ENCODE measurements at regions not wholly inside any gene's neighbourhood (a gene's known extent, or its start where the extent isn't known, plus 50 kb on each side); places are given as distances from the start of the nearest gene placed in this dataset.

DNA sequence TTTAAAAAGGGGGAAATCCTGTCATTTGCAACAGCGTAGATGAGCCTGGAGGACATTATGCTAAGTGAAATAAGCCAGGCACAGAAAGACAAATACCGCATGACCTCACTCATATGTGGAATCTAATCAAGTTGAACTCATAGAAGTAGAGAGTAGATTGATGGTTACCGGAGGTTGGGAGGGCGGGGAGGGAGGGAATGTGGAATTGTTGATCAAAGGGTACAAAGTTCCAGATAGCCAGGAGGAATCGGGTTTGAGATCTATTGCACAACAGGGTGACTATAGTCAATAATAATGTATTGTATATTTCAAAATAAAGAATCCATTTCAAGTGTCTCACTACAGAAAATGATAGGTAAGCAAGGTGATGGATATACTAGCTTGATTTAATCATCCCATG is 393.2 kb downstream of the BCOR start:
- H3K27ac Mint-ChIP-seq: no peak overlapping the region
- Histone ChIP-seq H3K36me3 (ENCODE audit: control insufficient read depth, insufficient read depth, low read length) (no peaks in the 10 kb centered on the region), H3K4me3 (ENCODE audit: low read length) (no peak overlapping the region), H3K9me3 (ENCODE audit: control insufficient read depth, insufficient read depth, low read length) (no peaks in the 10 kb centered on the region), H3K27ac (ENCODE audit: low read length) (no peak overlapping the region), H3K27me3 (ENCODE audit: control insufficient read depth, insufficient read depth, low read length) (no peaks in the 10 kb centered on the region), H3K4me1 (ENCODE audit: control insufficient read depth, insufficient read depth, low read length) (no peaks in the 10 kb centered on the region)
- no peak for ATAC-seq
- 98% methylated on average over 4 of the region's 5 CpGs for WGBS (ENCODE audit: insufficient coverage)
- H3K36me3 Mint-ChIP-seq: no peaks in the 10 kb centered on the region
- H3K9me3 Mint-ChIP-seq: no peaks in the 10 kb centered on the region
- no peak for DNase-seq
- intact Hi-C loops (cut with micrococcal nuclease): no loop called here
- TF ChIP-seq, protein P1, sequence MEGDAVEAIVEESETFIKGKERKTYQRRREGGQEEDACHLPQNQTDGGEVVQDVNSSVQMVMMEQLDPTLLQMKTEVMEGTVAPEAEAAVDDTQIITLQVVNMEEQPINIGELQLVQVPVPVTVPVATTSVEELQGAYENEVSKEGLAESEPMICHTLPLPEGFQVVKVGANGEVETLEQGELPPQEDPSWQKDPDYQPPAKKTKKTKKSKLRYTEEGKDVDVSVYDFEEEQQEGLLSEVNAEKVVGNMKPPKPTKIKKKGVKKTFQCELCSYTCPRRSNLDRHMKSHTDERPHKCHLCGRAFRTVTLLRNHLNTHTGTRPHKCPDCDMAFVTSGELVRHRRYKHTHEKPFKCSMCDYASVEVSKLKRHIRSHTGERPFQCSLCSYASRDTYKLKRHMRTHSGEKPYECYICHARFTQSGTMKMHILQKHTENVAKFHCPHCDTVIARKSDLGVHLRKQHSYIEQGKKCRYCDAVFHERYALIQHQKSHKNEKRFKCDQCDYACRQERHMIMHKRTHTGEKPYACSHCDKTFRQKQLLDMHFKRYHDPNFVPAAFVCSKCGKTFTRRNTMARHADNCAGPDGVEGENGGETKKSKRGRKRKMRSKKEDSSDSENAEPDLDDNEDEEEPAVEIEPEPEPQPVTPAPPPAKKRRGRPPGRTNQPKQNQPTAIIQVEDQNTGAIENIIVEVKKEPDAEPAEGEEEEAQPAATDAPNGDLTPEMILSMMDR (IDR thresholded peaks at IDR 0.05): no peak
- peaks cover 4 to 26% of the 10 kb centered on the region in 2 donors for H3K27me3 Mint-ChIP-seq (ENCODE audit: low read depth in 2 of 2)
- no peaks in the 10 kb centered on the region for H3K4me1 Mint-ChIP-seq
- H3K4me3 Mint-ChIP-seq: no peak overlapping the region

DNA sequence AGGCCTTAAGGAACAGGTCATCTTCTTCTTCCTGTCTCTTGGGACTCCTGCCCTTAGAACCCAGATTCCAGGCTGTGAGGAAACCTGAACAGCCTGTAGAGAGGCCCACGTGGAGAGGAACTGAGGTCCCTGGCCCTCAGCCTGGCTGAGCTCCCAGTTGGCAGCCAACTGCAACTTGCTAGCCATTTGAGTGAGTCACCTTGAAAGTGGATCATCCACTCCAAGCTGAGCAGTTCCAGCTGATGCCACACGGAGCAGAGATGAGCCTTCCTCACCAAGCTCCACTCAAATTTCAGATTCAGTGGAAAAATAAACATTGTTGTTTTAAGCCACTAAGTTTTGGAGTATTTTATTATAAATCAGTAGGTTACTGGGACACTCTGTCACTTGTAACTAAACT is 392.5 kb downstream of the BCOR start:
- no peak for DNase-seq
- no peak overlapping the region for H3K27ac ChIP-seq (ENCODE audit: low read length)
- Mint-ChIP-seq H3K27ac (no peak overlapping the region), H3K36me3 (no peaks in the 10 kb centered on the region), H3K27me3 (ENCODE audit: low read depth in 2 of 2) (peaks cover 4 to 31% of the 10 kb centered on the region in 2 donors), H3K4me1 (no peaks in the 10 kb centered on the region), H3K4me3 (no peak overlapping the region), H3K9me3 (no peaks in the 10 kb centered on the region)
- H3K36me3 ChIP-seq (ENCODE audit: control insufficient read depth, insufficient read depth, low read length): no peaks in the 10 kb centered on the region
- intact Hi-C loops (cut with micrococcal nuclease): no loop called here
- TF ChIP-seq, protein P1 (IDR thresholded peaks at IDR 0.05): no peak
- H3K4me3 ChIP-seq (ENCODE audit: low read length): no peak overlapping the region
- H3K27me3 ChIP-seq (ENCODE audit: control insufficient read depth, insufficient read depth, low read length): no peaks in the 10 kb centered on the region
- ATAC-seq: no peak
- H3K4me1 ChIP-seq (ENCODE audit: control insufficient read depth, insufficient read depth, low read length): no peaks in the 10 kb centered on the region
- 46% methylated on average over 1 of the region's 2 CpGs for WGBS (ENCODE audit: insufficient coverage)
- H3K9me3 ChIP-seq (ENCODE audit: control insufficient read depth, insufficient read depth, low read length): no peaks in the 10 kb centered on the region

DNA sequence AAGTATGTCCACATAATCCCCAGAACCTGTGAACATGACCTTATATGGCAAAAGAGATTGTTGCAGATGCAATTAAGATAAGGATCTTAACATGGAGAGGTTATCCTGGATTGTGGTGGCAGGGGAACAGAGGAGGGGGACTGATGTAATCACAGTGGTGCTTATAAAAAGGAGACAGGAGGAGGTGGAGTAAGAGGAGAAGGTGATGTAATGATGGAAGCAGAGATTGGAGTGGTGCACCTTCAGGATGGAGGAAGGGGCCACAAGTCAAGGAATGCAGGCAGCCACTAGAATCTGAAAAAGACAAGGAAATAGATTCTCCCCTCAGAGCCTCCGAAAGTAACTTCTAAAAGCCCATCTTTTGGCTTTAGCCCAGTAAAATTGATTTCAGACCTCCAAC is 388.4 kb downstream of the BCOR start:
- TF ChIP-seq, protein P1 (IDR thresholded peaks at IDR 0.05): no peak
- Histone ChIP-seq H3K4me3 (ENCODE audit: low read length) (no peak overlapping the region), H3K27me3 (ENCODE audit: control insufficient read depth, insufficient read depth, low read length) (no peaks in the 10 kb centered on the region), H3K4me1 (ENCODE audit: control insufficient read depth, insufficient read depth, low read length) (no peaks in the 10 kb centered on the region), H3K27ac (ENCODE audit: low read length) (no peak overlapping the region), H3K36me3 (ENCODE audit: control insufficient read depth, insufficient read depth, low read length) (no peaks in the 10 kb centered on the region), H3K9me3 (ENCODE audit: control insufficient read depth, insufficient read depth, low read length) (no peaks in the 10 kb centered on the region)
- Mint-ChIP-seq H3K27me3 (ENCODE audit: low read depth in 2 of 2) (peaks cover 6 to 26% of the 10 kb centered on the region in 2 donors), H3K9me3 (no peaks in the 10 kb centered on the region), H3K36me3 (no peaks in the 10 kb centered on the region), H3K4me1 (no peaks in the 10 kb centered on the region), H3K4me3 (no peak overlapping the region), H3K27ac (no peak overlapping the region)
- DNase-seq: no peak
- no peak for ATAC-seq
- no CpG with 5 or more reads among the region's 1 CpG for WGBS (ENCODE audit: insufficient coverage)
- intact Hi-C loops (cut with micrococcal nuclease): no loop called here

- Mint-ChIP-seq H3K36me3 (no peaks in the 10 kb centered on the region), H3K9me3 (no peaks in the 10 kb centered on the region), H3K4me3 (no peak overlapping the region), H3K4me1 (no peaks in the 10 kb centered on the region), H3K27ac (no peak overlapping the region), H3K27me3 (ENCODE audit: low read depth in 2 of 2) (peaks cover 6 to 26% of the 10 kb centered on the region in 2 donors)
- ATAC-seq (no peak), DNase-seq (no peak)
- intact Hi-C loops (cut with micrococcal nuclease): no loop called here
- no peaks in the 10 kb centered on the region for H3K4me1 ChIP-seq (ENCODE audit: control insufficient read depth, insufficient read depth, low read length)
- no peak overlapping the region for H3K4me3 ChIP-seq (ENCODE audit: low read length)
- no CpG with 5 or more reads among the region's 2 CpGs for WGBS (ENCODE audit: insufficient coverage)
- TF ChIP-seq, protein P1 (IDR thresholded peaks at IDR 0.05): no peak
- H3K9me3 ChIP-seq (ENCODE audit: control insufficient read depth, insufficient read depth, low read length): no peaks in the 10 kb centered on the region
- H3K27ac ChIP-seq (ENCODE audit: low read length): no peak overlapping the region
- H3K27me3 ChIP-seq (ENCODE audit: control insufficient read depth, insufficient read depth, low read length): no peaks in the 10 kb centered on the region
- H3K36me3 ChIP-seq (ENCODE audit: control insufficient read depth, insufficient read depth, low read length): no peaks in the 10 kb centered on the region
These were observed 387.9 kb downstream of the BCOR start for GRCh38 chrX:39709812-39710211.

Measured in natural killer cell (primary cell).